IMR-90 (cell line): ENCODE measurements at regions not wholly inside any gene's neighbourhood (a gene's known extent, or its start where the extent isn't known, plus 50 kb on each side); places are given as distances from the start of the nearest gene placed in this dataset.

Source experiments
- ATAC-seq: fragments of 200-7000 bp; cut with Tn5 transposase; 2 replicates; pipeline ENCODE4 v1.9.1; 2020; ENCODE audit warnings: low read depth, mild to moderate bottlenecking, moderate library complexity
- BruUV-seq: library from RNA; stranded (reverse); fragments of 400-500 nt; replicated peaks from 2 replicates; lab custom pipeline; 2021; lab: Mats Ljungman, UMichigan
- CTCF ChIA-PET: fragments of 300-600 bp; formaldehyde crosslinking; extraction: SDS; loops from one replicate; lab custom pipeline; 2021; ENCODE audit warnings: antibody characterized with exemption; lab: Yijun Ruan, JAX
- POLR2A ChIA-PET: fragments of 300-600 bp; sonication (Branson Sonifier 250); formaldehyde crosslinking; loops from one replicate; lab custom pipeline; 2022; ENCODE audit warnings: antibody characterized with exemption; ENCODE audit not compliant: unreplicated experiment; lab: Charles Lee
- DNase-seq: peaks from one replicate; pipeline ENCODE4 v3.0.0; 2013
- H2AFZ ChIP-seq: replicated peaks from 2 replicates; pipeline ENCODE3; 2013; ENCODE audit warnings: low read length, mild to moderate bottlenecking; ENCODE audit not compliant: poor library complexity
- H2AK5ac ChIP-seq: 2 replicates; pipeline ENCODE4 v1.6.1; 2013; ENCODE audit warnings: low read depth, low read length, inconsistent platforms
- H2AK9ac ChIP-seq: replicated peaks from 2 replicates; pipeline ENCODE3; 2013; ENCODE audit warnings: mild to moderate bottlenecking, low read depth, low read length, moderate library complexity; ENCODE audit not compliant: poor library complexity
- H2BK120ac ChIP-seq: 2 replicates; pipeline ENCODE4 v1.6.1; 2013; ENCODE audit warnings: low read depth, low read length, inconsistent platforms
- H2BK15ac ChIP-seq: 3 replicates; pipeline ENCODE4 v1.6.1; 2013; ENCODE audit warnings: low read depth, low read length, inconsistent platforms
- H2BK20ac ChIP-seq: 2 replicates; pipeline ENCODE4 v1.6.1; 2013; ENCODE audit warnings: low read depth, mild to moderate bottlenecking, inconsistent platforms, low read length, moderate library complexity
- H2BK5ac ChIP-seq: 2 replicates; pipeline ENCODE4 v1.6.1; 2013; ENCODE audit warnings: mild to moderate bottlenecking, low read depth, low read length, inconsistent platforms; ENCODE audit not compliant: poor library complexity, severe bottlenecking
- H3K14ac ChIP-seq: replicated peaks from 2 replicates; pipeline ENCODE4 v1.6.1; 2013; ENCODE audit warnings: low read depth, low read length, inconsistent platforms
- H3K18ac ChIP-seq: 2 replicates; pipeline ENCODE4 v1.6.1; 2013; ENCODE audit warnings: low read depth, low read length, control low read depth
- H3K23ac ChIP-seq: 2 replicates; pipeline ENCODE4 v1.6.1; 2013; ENCODE audit warnings: low read depth, low read length, inconsistent platforms
- H3K27ac ChIP-seq: 2 replicates; pipeline ENCODE4 v1.5.1; 2013; ENCODE audit warnings: mild to moderate bottlenecking, control low read depth, low read length; ENCODE audit not compliant: insufficient read depth
- H3K27me3 ChIP-seq: 2 replicates; pipeline ENCODE4 v1.6.1; 2013; ENCODE audit warnings: low read length; ENCODE audit not compliant: control insufficient read depth, insufficient read depth
- H3K36me3 ChIP-seq: 2 replicates; pipeline ENCODE4 v1.6.1; 2013; ENCODE audit warnings: low read length, mixed read lengths; ENCODE audit not compliant: control insufficient read depth, insufficient read depth
- H3K4ac ChIP-seq: 2 replicates; pipeline ENCODE4 v1.6.1; 2013; ENCODE audit warnings: low read depth, low read length, inconsistent platforms
- H3K4me1 ChIP-seq: 2 replicates; pipeline ENCODE4 v1.6.1; 2013; ENCODE audit warnings: low read length, mixed read lengths; ENCODE audit not compliant: control insufficient read depth, insufficient read depth
- H3K4me2 ChIP-seq: 2 replicates; pipeline ENCODE4 v1.6.1; 2013; ENCODE audit warnings: low read depth, mild to moderate bottlenecking, control low read depth, low read length, moderate library complexity
- H3K4me3 ChIP-seq: 2 replicates; pipeline ENCODE4 v1.5.1; 2013; ENCODE audit warnings: low read depth, mild to moderate bottlenecking, control low read depth, low read length, moderate library complexity; ENCODE audit not compliant: insufficient read depth
- H3K56ac ChIP-seq: 2 replicates; pipeline ENCODE4 v1.6.1; 2013; ENCODE audit warnings: low read length, inconsistent platforms; ENCODE audit not compliant: insufficient read depth; ENCODE audit errors: extremely low read depth
- H3K79me1 ChIP-seq, 2 experiments: 2 replicates each; pipeline ENCODE4 v1.6.1; 2013; ENCODE audit warnings: low read length in 2 of 2, inconsistent platforms in 1 of 2, low read depth in 1 of 2
- H3K9ac ChIP-seq: 2 replicates; pipeline ENCODE4 v1.6.1; 2013; ENCODE audit warnings: low read depth, low read length, control low read depth
- H3K9me1 ChIP-seq: 2 replicates; pipeline ENCODE4 v1.6.1; 2013; ENCODE audit warnings: low read length, inconsistent platforms; ENCODE audit not compliant: insufficient read depth
- H3K9me3 ChIP-seq: 2 replicates; pipeline ENCODE4 v1.6.1; 2013; ENCODE audit warnings: low read length; ENCODE audit not compliant: control insufficient read depth, insufficient read depth
- H4K20me1 ChIP-seq: 2 replicates; pipeline ENCODE4 v1.6.1; 2013; ENCODE audit warnings: low read length, inconsistent platforms; ENCODE audit not compliant: insufficient read depth
- H4K5ac ChIP-seq: 2 replicates; pipeline ENCODE4 v1.6.1; 2013; ENCODE audit warnings: mild to moderate bottlenecking, low read depth, low read length, control low read depth
- H4K8ac ChIP-seq, 2 experiments: 2 replicates each; pipeline ENCODE4 v1.6.1; 2013; ENCODE audit warnings: low read depth in 2 of 2, low read length in 2 of 2, control low read depth in 1 of 2, inconsistent platforms in 1 of 2
- H4K91ac ChIP-seq: 2 replicates; pipeline ENCODE4 v1.6.1; 2013; ENCODE audit warnings: low read depth, low read length, inconsistent platforms; ENCODE audit not compliant: insufficient read depth
- BHLHE40 ChIP-seq: fragments of 150-350 bp; IDR thresholded peaks from 2 replicates; pipeline ENCODE4 v1.6.1; 2016; ENCODE audit warnings: mild to moderate bottlenecking, low read depth, low read length
- CEBPB ChIP-seq: IDR thresholded peaks from 2 replicates; pipeline ENCODE4 v1.6.1; 2012; ENCODE audit warnings: low read depth, low read length, improper control_type of control experiment
- CHD1 ChIP-seq: IDR thresholded peaks from 2 replicates; pipeline ENCODE4 v1.6.1; 2012; ENCODE audit warnings: low read depth, low read length, improper control_type of control experiment
- FOS ChIP-seq: fragments of 150-350 bp; IDR thresholded peaks from 2 replicates; pipeline ENCODE4 v1.6.1; 2016; ENCODE audit warnings: low read depth, low read length
- MAFK ChIP-seq: IDR thresholded peaks from 2 replicates; pipeline ENCODE4 v1.6.1; 2012; ENCODE audit warnings: low read depth, low read length, improper control_type of control experiment
- MAZ ChIP-seq: IDR thresholded peaks from 2 replicates; pipeline ENCODE4 v1.6.1; 2012; ENCODE audit warnings: low read depth, mild to moderate bottlenecking, low read length, improper control_type of control experiment, moderate library complexity, borderline replicate concordance
- MXI1 ChIP-seq: IDR thresholded peaks from 2 replicates; pipeline ENCODE4 v1.6.1; 2012; ENCODE audit warnings: low read depth, mild to moderate bottlenecking, low read length, moderate library complexity, borderline replicate concordance
- NFE2L2 ChIP-seq: fragments of 150-350 bp; IDR thresholded peaks from 2 replicates; pipeline ENCODE4 v1.6.1; 2016; ENCODE audit warnings: low read depth, mild to moderate bottlenecking, low read length
- POLR2A ChIP-seq: IDR thresholded peaks from 2 replicates; pipeline ENCODE4 v1.6.1; 2012; ENCODE audit warnings: mild to moderate bottlenecking, low read depth, low read length
- RAD21 ChIP-seq: IDR thresholded peaks from 2 replicates; pipeline ENCODE4 v1.6.1; 2012; ENCODE audit warnings: low read length, improper control_type of control experiment
- RCOR1 ChIP-seq: IDR thresholded peaks from 2 replicates; pipeline ENCODE4 v1.6.1; 2012; ENCODE audit warnings: mild to moderate bottlenecking, low read length, improper control_type of control experiment; ENCODE audit not compliant: insufficient replicate concordance
- RFX5 ChIP-seq: IDR thresholded peaks from 2 replicates; pipeline ENCODE4 v1.8.0; 2012; ENCODE audit warnings: low read depth, mild to moderate bottlenecking, low read length, moderate library complexity
- SMC3 ChIP-seq: fragments of 150-350 bp; IDR thresholded peaks from 2 replicates; pipeline ENCODE4 v1.6.1; 2016; ENCODE audit warnings: low read depth, mild to moderate bottlenecking, antibody characterized with exemption, low read length, moderate library complexity
- WGBS, 2 experiments: methylation state at CpG; one replicate each; pipeline versions ENCODE4 v1.1.5 to v1.1.7; 2013; ENCODE audit warnings: missing lambda C conversion rate in 2 of 2; ENCODE audit not compliant: insufficient read length in 1 of 2; ENCODE audit errors: extremely low coverage in 2 of 2; 5-methylcytosine and 5-hydroxymethylcytosine counted together
- dilution Hi-C: fragments of 300-500 bp; cut with HindIII; formaldehyde crosslinking; loops from one replicate; pipeline ENCODE4 v1.14.3; 2018; ENCODE audit warnings: low sequenced_read_pairs; ENCODE audit not compliant: unreplicated experiment
- in situ Hi-C: fragments of 300-500 bp; cut with MboI; formaldehyde crosslinking; loops from 3 replicates; pipeline ENCODE4 v1.14.3; 2019; ENCODE audit warnings: low sequenced_read_pairs, inconsistent platforms, mixed read lengths
- intact Hi-C: fragments of 100-400 bp; cut with micrococcal nuclease; formaldehyde crosslinking; loops from 2 replicates; pipeline ENCODE4 v1.10.0; 2022
- TF ChIP-seq, protein P1 (sequence below): fragments of 150-350 bp; IDR thresholded peaks from 2 replicates; pipeline ENCODE4 v1.6.1; 2017; ENCODE audit warnings: mild to moderate bottlenecking, antibody characterized with exemption, low read length, low read depth
- TF ChIP-seq, protein P2 (sequence below): conservative IDR thresholded peaks from 2 replicates; pipeline ENCODE4 v1.5.1; 2012; ENCODE audit warnings: mild to moderate bottlenecking, low read depth, low read length, improper control_type of control experiment
- TF ChIP-seq, protein P3 (sequence below): fragments of 150-350 bp; IDR thresholded peaks from 2 replicates; pipeline ENCODE4 v1.6.1; 2016; ENCODE audit warnings: low read depth, mild to moderate bottlenecking, low read length, moderate library complexity, borderline replicate concordance

DNA sequence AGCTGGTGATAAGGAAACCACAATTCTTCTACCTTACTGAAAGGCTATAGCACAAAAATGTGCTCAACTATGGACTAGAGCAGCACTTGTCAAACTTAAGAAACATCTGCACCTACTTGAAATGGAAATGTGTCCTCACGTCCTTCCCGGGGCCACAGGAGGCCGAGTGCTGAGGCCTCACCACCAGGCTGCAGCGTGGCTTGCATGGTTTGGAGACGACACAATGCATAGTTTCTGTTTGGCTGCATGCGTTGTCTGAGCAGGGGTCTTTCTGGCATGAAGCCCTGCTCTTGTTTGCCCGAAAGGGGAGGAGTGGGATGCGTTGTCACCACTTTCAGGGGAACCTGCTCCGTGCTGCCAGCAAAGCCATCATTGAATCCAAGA, 228.8 kb downstream of the TTLL2 start:
- Histone ChIP-seq H2BK15ac (no peak overlapping the region), H2BK20ac (no peak overlapping the region), H3K27ac (no peak overlapping the region), H3K18ac (no peak overlapping the region), H4K5ac (no peak overlapping the region), H2AK5ac (no peak overlapping the region), H3K23ac (no peak overlapping the region), H3K4me3 (no peak overlapping the region), H4K20me1 (no peaks in the 10 kb centered on the region), H3K79me1 (no peaks in the 10 kb centered on the region), H3K56ac (no peak overlapping the region), H3K14ac (no peak overlapping the region), H2BK120ac (no peak overlapping the region), H3K4ac (no peak overlapping the region), H3K9me1 (no peaks in the 10 kb centered on the region), H3K4me1 (no peaks in the 10 kb centered on the region), H3K4me2 (no peak overlapping the region), H4K8ac (no peak overlapping the region), H3K36me3 (no peaks in the 10 kb centered on the region), H2BK5ac (no peak overlapping the region), H3K9me3 (peaks cover 40% of the 10 kb centered on the region), H3K27me3 (no peaks in the 10 kb centered on the region), H2AK9ac (no peak overlapping the region), H2AFZ (no peak overlapping the region), H3K9ac (no peak overlapping the region), H4K91ac (no peak overlapping the region)
- ChIA-PET POLR2A (no interaction called here), CTCF (no interaction called here)
- in situ Hi-C loops (no loop called here), dilution Hi-C loops (no loop called here), intact Hi-C loops (no loop called here)
- no peak for ATAC-seq
- TF ChIP-seq RFX5 (no peak), POLR2A (no peak), NFE2L2 (no peak), MXI1 (no peak), MAFK (no peak), RAD21 (no peak), MAZ (no peak), BHLHE40 (no peak), CEBPB (no peak), SMC3 (no peak), FOS (no peak), RCOR1 (no peak), CHD1 (no peak)
- TF ChIP-seq, protein P1, sequence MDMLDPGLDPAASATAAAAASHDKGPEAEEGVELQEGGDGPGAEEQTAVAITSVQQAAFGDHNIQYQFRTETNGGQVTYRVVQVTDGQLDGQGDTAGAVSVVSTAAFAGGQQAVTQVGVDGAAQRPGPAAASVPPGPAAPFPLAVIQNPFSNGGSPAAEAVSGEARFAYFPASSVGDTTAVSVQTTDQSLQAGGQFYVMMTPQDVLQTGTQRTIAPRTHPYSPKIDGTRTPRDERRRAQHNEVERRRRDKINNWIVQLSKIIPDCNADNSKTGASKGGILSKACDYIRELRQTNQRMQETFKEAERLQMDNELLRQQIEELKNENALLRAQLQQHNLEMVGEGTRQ = no peak
- TF ChIP-seq, protein P2, sequence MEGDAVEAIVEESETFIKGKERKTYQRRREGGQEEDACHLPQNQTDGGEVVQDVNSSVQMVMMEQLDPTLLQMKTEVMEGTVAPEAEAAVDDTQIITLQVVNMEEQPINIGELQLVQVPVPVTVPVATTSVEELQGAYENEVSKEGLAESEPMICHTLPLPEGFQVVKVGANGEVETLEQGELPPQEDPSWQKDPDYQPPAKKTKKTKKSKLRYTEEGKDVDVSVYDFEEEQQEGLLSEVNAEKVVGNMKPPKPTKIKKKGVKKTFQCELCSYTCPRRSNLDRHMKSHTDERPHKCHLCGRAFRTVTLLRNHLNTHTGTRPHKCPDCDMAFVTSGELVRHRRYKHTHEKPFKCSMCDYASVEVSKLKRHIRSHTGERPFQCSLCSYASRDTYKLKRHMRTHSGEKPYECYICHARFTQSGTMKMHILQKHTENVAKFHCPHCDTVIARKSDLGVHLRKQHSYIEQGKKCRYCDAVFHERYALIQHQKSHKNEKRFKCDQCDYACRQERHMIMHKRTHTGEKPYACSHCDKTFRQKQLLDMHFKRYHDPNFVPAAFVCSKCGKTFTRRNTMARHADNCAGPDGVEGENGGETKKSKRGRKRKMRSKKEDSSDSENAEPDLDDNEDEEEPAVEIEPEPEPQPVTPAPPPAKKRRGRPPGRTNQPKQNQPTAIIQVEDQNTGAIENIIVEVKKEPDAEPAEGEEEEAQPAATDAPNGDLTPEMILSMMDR = no peak
- TF ChIP-seq, protein P3, sequence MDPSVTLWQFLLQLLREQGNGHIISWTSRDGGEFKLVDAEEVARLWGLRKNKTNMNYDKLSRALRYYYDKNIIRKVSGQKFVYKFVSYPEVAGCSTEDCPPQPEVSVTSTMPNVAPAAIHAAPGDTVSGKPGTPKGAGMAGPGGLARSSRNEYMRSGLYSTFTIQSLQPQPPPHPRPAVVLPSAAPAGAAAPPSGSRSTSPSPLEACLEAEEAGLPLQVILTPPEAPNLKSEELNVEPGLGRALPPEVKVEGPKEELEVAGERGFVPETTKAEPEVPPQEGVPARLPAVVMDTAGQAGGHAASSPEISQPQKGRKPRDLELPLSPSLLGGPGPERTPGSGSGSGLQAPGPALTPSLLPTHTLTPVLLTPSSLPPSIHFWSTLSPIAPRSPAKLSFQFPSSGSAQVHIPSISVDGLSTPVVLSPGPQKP = no peak
- WGBS, 2 experiments = 67% methylated on average over 3 of the region's 9 CpGs; no CpG with 5 or more reads in 1 of the 2 experiments
- DNase-seq = no peak
- no TSS peak for BruUV-seq
